ENCODE measurements at regions not wholly inside any gene's neighbourhood (a gene's known extent, or its start where the extent isn't known, plus 50 kb on each side); places are given as distances from the start of the nearest gene placed in this dataset.
A peak's percentile ranks its signal among the peaks of the same experiment; 100 is the strongest.

GRCh38 chr2:59959944-59960343 lies 593.5 kb downstream of the BCL11A start:
- DNase-seq: no peak

GRCh38 chr2:59957504-59957903 lies 596.0 kb downstream of the BCL11A start:
- no peak for DNase-seq

GRCh38 chr2:59956981-59957380 lies 596.5 kb downstream of the BCL11A start:
- DNase-seq: no peak

- peak; percentile 77 to 89 for DNase-seq
Observed at GRCh38 chr2:59947917-59948541, 605.4 kb downstream of the BCL11A start.

- no peak for DNase-seq
Observed at GRCh38 chr2:59947209-59947608, 606.2 kb downstream of the BCL11A start.

GRCh38 chr2:59939236-59939635 lies 614.2 kb downstream of the BCL11A start:
- no peak for DNase-seq

GRCh38 chr2:59938181-59938580 lies 615.3 kb downstream of the BCL11A start:
- DNase-seq: no peak

- DNase-seq: no peak
Observed at GRCh38 chr2:59936048-59936447, 617.4 kb downstream of the BCL11A start.

- no peak for DNase-seq
Observed at GRCh38 chr2:59935005-59935404, 618.4 kb downstream of the BCL11A start.

- no peak for DNase-seq
Observed at GRCh38 chr2:59933948-59934347, 619.5 kb downstream of the BCL11A start.

GRCh38 chr2:59932341-59932740 lies 621.1 kb downstream of the BCL11A start:
- DNase-seq: peak in 1 of 2 experiments; percentile 4

- DNase-seq: no peak
Observed at GRCh38 chr2:59930430-59930829, 623.0 kb downstream of the BCL11A start.

GRCh38 chr2:59926731-59927130 lies 626.7 kb downstream of the BCL11A start:
- no peak for DNase-seq

GRCh38 chr2:59925321-59925720 lies 628.1 kb downstream of the BCL11A start:
- no peak for DNase-seq

- no peak for DNase-seq
Observed at GRCh38 chr2:59924346-59924745, 629.1 kb downstream of the BCL11A start.

- no peak for DNase-seq
Observed at GRCh38 chr2:59922450-59922849, 631.0 kb downstream of the BCL11A start.

- no peak for DNase-seq
Observed at GRCh38 chr2:59921743-59922142, 631.7 kb downstream of the BCL11A start.

- no peak for DNase-seq
Observed at GRCh38 chr2:59920961-59921360, 632.5 kb downstream of the BCL11A start.

- DNase-seq: no peak
Observed at GRCh38 chr2:59920307-59920706, 633.1 kb downstream of the BCL11A start.

GRCh38 chr2:59919579-59919978 lies 633.9 kb downstream of the BCL11A start:
- DNase-seq: no peak

- no peak for DNase-seq
Observed at GRCh38 chr2:59912042-59912441, 641.4 kb downstream of the BCL11A start.

- DNase-seq: no peak
Observed at GRCh38 chr2:59910166-59910565, 643.3 kb downstream of the BCL11A start.

GRCh38 chr2:59909147-59909546 lies 644.3 kb downstream of the BCL11A start:
- DNase-seq: no peak

- DNase-seq: no peak
Observed at GRCh38 chr2:59905731-59906130, 647.7 kb downstream of the BCL11A start.

GRCh38 chr2:59903994-59904544 lies 649.4 kb downstream of the BCL11A start:
- DNase-seq: no peak
